GM10266 (cell line): ENCODE measurements at regions not wholly inside any gene's neighbourhood (a gene's known extent, or its start where the extent isn't known, plus 50 kb on each side); places are given as distances from the start of the nearest gene placed in this dataset.

Experiments used
- DNase-seq: peaks from one replicate; pipeline ENCODE4 v3.0.0; 2012; ENCODE audit errors: extremely low spot score
- CTCF ChIP-seq: IDR thresholded peaks from 2 replicates; pipeline ENCODE4 v1.5.1; 2012; ENCODE audit warnings: mild to moderate bottlenecking, low read depth; ENCODE audit not compliant: control insufficient read depth, insufficient read depth; ENCODE audit errors: missing control alignments

GRCh38 chr9:81473206-81473605 lies 216.1 kb downstream of the TLE1 start:
- DNase-seq, result no peak
- no peak for TF ChIP-seq CTCF

- DNase-seq, result no peak
- no peak for TF ChIP-seq CTCF
These were observed 216.6 kb downstream of the TLE1 start for GRCh38 chr9:81472701-81473100.

- TF ChIP-seq CTCF, result no peak
- no peak for DNase-seq
These were observed 218.5 kb downstream of the TLE1 start for GRCh38 chr9:81470864-81471263.

- DNase-seq, result no peak
These were observed 221.2 kb downstream of the TLE1 start for GRCh38 chr9:81468084-81468595.

GRCh38 chr9:81466981-81467380 lies 222.4 kb downstream of the TLE1 start:
- TF ChIP-seq CTCF, result no peak

More at GRCh38 chr9:81468084-81468595, 221.2 kb downstream of the TLE1 start:
- TF ChIP-seq CTCF, result no peak

GRCh38 chr9:81465468-81466011 lies 223.8 kb downstream of the TLE1 start:
- no peak for DNase-seq
- TF ChIP-seq CTCF, result no peak

More at GRCh38 chr9:81466981-81467380, 222.4 kb downstream of the TLE1 start:
- no peak for DNase-seq

- no peak for DNase-seq
- TF ChIP-seq CTCF, result no peak
These were observed 226.5 kb downstream of the TLE1 start for GRCh38 chr9:81462801-81463200.
